COLO668 (cell line): ENCODE measurements at regions not wholly inside any gene's neighbourhood (a gene's known extent, or its start where the extent isn't known, plus 50 kb on each side); places are given as distances from the start of the nearest gene placed in this dataset.
"Not testable (repeated sequence)": the region's sequence is repeated elsewhere in the genome, so short reads cannot be mapped to it uniquely, and the experiment has no call there.

Source experiments
- DNase-seq: peaks from one replicate; lab custom pipeline; 2025; ENCODE audit not compliant: unreplicated experiment; lab: John Stamatoyannopoulos, UW

DNA sequence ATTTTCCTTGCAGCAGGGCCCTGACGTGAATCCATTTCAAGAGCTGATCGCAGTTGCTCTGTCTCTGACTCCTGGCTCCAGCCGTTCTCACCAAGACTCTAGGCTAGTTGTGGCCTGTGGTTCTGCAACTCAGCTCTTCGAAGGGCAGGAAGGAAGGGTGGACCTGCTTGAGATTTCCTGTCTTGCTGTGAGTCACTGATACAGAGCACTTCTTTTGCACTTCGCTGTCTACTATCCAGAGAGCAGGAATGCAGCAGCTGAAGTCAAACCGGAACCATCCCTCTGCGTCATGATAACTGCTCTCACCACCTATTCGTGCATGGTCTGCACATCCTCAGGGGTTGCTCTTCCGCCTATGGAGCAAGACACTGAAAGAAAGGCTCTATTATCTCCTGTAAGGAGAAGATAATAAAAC lies 59.7 kb downstream of the RAP2B start:
- no peak for DNase-seq

DNA sequence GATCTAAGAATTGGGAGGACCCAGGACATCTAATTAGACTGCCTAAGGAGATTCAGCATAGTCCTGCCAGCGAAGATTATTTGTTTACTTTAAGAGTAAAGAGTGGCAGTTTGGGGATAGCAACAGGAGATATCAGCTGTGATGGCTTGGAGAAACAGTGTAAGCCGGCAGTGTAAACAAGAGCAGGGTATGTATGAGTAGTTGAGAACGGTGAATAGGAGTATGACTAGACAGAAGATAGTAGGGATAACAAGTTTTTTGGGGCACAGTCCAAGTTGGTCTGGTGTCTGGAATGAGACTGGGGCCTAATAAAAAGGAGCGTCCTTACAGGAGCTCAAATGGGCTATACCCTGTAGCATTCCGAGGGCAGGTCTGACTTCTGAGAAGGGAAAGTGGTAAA lies 64.9 kb downstream of the RAP2B start:
- not testable (repeated sequence) for DNase-seq

DNA sequence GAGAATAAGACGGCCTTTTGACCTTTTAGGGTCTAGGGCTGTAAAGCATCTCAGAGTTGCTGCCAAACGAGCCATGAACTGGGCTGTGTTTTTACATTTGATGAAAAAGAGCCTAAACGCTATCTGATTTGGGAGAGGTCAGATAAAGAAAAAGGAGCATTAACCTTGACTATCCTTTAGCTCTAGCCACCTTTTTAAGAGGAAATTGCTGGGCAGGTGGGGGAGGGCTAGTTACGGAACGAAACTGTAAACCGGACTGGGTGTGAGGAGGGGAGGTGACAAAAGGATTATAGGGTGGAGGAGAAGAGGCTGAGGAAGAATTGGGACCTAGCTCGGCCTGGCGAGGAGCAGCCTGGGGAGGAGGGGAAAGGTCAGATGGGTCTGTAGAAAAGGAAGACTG lies 68.4 kb downstream of the RAP2B start:
- not testable (repeated sequence) for DNase-seq

DNA sequence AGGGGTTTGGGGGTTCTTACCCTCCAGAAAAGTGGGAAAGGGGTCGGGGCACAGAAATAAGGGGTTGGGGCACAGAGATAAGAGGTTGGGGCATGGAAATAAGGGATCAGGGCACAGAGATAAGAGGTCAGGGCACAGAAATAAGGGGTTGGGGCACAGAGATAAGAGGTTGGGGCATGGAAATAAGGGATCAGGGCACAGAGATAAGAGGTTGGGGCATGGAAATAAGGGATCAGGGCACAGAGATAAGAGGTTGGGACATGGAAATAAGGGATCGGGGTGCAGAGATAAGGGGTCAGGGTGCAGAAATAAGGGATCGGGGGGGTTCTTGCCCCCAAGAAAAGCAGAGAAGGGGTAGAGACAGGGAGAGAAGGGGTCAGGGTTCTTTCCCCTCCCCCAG lies 69.2 kb downstream of the RAP2B start:
- not testable (repeated sequence) for DNase-seq

DNA sequence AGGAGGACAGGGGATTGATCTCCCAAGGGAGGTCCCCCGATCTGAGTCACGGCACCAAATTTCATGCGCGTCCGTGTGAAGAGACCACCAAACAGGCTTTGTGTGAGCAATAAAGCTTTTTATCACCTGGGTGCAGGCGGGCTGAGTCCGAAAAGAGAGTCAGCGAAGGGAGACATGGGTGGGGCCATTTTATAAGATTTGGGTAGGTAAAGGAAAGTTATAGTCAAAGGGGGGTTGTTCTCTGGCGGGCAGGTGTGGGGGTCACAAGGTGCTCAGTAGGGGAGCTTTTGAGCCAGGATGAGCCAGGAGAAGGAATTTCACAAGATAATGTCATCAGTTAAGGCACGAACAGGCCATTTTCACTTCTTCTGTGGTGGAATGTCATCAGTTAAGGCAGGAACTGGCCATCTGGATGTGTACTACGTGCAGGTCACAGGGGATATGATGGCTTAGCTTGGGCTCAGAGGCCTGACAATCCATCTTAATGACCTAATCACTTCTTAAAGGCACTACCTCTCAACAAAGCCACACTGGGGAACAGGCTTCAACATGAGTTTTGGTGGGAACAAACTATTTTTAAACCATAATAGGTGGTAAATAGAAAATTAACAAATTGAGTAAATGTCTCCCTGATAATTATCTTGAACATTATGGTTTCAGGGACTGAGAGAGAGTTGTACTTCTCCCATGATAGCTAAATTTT lies 70.2 kb downstream of the RAP2B start:
- not testable (repeated sequence) for DNase-seq

DNA sequence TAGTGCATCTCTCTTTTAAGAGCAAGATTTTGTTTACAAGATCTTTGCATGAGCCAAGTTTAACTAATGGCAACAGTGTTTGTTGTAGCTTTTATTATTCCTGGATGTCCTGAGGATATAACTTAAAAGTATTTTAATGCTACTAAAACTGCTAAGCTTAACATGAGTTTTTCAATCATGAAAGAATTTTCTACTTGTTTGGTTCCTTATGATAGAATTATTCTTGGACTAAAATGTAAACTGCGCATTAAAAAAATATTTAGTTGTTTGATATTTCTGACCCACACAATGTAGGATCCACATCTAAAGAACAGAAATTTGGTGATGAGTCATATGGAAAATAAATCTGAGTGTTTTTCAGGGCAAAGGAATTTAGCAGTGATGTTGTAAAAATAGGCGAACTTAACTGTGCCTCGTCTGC lies 70.8 kb downstream of the RAP2B start:
- DNase-seq: no peak

DNA sequence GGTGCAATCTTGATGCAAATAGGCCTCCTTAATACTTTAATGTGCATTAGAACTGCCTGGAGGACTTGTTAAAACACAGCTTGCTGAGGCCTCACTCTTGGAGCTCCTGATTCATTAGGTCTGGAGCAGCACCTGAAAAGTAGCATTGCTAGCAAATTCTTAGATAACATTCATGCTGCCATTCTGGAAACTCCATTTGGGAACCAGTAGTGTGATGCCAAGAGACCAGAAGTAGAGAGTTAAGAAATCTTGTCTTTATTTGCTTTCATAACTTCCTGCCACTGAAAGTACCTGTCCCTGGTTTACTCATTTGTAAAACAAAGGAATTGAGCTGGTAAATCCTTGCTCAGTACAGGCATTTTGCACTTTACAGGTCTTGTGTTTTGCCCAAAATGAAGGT lies 72.0 kb downstream of the RAP2B start:
- no peak for DNase-seq

DNA sequence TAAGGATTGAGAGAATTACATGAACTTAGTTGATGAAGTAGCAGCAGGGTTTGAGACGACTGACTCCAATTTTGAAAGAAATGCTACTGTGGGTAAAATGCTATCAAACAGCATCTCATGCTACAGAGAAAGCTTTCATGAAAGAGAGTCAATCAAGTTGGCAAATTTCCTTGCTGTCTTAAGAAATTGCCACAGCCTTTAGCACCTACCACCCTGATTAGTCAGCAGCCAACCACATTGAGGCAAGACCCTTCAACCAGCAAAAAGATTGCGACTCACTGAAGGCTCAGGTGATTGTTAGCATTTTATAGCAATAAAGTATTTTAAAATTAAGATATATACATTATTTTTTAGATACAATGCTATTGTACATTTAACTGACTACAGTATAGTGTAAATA lies 80.9 kb downstream of the RAP2B start:
- no peak for DNase-seq

DNA sequence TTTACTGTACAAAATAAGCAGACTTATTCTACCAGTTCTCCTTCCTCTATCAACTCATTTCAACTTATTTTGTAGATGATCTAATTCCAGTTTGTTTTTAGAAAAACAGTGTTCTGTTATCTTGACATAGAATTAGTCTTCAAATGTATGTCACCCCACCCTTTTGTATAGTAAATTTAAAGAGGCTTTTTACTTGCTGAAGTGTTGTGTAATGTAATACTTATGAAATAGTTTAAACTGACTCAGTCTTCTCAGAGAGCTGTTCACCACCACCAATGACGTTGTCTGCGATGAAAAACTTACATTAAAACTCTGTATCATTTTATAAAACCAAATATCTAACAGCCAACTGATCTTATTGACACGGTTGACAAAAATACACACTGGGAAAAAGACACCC lies 82.9 kb downstream of the RAP2B start:
- no peak for DNase-seq

DNA sequence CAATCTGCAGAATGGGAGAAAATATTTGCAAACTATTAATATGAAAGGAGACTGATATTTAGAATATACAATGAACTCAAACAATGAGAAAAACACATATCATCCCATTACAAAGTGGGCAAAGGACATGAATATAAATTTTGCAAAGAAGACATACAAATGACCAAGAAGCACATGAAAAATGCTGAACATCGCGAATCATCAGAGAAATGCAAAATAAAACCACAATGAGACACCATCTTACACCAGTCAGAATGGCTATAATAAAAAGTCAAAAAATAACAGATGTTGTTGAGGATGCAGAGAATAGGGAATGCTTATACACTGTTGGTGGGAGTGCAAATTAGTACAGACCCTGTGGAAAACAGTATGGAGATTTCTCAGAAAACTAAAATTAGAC lies 83.6 kb downstream of the RAP2B start:
- DNase-seq: no peak

DNA sequence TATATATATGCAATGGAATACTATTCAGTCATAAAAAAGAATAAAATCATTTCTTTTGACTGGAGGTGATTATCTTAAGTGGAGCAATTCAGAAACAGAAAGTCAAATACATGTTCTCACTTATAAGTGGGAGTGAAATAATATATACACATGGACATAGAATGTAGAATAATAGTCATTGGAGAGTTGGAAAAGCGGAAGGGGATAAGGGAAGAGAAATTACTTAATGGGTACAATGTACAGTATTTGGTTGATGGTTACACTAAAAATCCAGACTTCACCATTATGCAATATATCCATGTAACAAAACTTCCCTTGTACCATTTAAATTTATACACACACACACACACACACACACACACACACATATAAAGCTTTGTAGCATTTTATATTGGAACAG lies 84.3 kb downstream of the RAP2B start:
- no peak for DNase-seq

DNA sequence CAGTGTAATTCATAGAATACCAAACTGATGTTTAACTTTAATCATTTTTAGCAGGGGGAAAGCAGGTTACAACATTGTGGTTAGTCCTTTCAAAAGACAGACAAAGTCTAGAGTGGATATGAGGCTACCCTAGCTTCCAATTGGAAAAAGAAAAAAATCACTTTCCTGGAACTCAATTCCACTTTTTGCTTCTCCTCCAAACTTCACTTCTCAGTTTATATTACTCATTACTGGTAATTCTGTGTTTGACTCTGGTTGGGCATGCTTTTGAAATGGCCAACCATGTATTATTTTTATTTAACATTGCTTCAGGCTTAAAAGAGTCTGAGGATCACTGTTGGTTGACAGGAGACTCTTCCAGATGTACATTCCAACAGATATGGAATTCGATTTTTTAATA lies 84.8 kb downstream of the RAP2B start:
- DNase-seq: no peak

DNA sequence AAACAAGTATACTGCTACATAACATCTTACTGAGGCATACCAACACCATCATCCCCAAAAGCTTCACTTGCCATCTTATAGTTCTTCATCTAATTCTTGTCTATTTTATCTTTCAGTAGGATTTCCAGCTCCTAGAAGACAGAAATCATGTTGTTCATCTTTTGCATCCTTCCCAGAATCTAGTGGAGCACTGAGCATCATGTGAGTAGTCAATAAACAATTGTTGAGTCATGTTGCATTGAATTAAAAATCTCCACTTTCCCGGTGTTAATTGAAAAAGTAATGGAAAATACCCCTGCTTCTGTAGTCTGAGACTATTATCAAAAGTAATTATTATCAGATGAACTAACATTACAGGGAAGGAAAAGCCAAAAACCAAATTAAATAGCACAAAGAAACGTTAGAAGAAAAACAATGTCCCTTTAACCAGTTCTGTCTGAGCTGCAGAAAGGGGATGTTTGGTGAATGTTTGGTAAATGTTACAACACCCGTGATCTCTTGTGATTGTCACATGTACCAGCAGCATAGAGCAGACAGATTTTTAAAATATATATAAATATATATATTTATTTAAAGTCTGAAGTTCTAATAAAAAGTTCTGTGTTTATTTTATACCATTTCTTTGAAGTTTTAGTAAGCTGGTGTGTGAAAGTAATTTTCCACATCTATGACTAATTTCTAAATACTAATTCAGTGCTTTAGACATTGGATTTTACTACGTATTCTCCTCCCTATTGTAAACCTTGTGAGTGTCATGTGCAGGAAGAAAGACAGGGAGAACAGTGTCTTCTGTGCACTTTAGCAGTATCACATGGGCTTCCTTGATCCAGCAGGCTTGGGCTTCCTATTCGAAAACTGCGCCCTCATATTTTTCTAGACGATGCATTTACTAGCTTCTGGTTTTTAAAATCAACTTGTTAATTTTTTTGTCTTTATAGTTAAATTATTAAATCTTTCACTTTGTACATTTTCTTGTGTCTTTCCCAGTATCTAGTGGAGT lies 85.6 kb downstream of the RAP2B start:
- DNase-seq: no peak

DNA sequence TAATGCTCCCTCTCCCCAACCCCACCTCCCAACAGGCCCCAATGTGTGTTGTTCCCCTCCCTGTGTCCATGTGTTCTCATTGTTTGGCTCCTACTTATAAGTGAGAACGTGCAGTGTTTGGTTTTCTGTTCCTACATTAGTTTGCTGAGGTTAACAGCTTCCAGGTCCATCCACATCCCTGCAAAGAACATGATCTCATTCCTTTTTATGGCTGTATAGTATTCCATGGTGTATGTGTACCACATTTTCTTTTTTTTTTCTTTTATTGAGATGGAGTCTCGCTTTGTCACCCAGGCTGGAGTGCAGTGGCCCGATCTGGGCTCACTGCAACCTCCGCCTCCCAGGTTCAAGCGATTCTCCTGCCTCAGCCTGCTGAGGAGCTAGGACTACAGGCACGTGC lies 86.8 kb downstream of the RAP2B start:
- DNase-seq: not testable (repeated sequence)

DNA sequence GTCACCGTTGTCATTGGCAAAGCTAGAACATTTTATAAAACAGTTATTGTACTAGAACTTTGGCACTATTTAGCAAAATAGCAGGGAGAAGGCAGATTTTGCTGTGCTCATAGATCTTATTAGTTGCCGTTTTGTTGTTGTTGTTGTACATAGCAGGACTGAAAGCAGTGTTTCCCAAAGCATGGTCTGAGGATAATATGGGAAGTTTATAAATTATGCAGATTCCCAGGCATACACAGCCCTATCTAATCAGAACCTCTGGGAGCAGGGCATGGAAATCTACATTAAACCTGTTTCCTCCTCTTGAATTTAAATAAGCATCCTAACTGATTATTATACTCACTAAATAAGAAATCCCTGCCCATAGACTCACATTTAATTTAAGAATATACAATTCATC lies 87.9 kb downstream of the RAP2B start:
- DNase-seq: no peak

DNA sequence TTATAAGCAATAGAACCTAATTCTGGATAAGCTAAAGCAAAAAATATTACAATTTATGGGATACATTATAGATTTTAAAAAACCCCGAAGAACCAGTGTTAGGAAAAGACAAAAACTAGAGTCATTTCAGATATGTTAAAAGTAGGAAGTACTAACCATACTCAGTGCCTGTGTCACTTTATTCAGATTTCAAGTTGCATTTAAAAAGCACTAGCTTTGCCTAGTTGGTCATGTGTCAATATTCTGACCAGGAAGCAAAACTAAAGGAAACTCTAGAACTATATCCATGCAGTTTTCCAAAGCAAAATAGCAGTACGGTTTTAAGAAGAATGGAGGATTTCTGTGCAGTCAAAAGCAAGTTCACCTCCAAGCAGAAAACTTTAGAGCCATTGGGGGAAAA lies 88.4 kb downstream of the RAP2B start:
- DNase-seq: no peak

DNA sequence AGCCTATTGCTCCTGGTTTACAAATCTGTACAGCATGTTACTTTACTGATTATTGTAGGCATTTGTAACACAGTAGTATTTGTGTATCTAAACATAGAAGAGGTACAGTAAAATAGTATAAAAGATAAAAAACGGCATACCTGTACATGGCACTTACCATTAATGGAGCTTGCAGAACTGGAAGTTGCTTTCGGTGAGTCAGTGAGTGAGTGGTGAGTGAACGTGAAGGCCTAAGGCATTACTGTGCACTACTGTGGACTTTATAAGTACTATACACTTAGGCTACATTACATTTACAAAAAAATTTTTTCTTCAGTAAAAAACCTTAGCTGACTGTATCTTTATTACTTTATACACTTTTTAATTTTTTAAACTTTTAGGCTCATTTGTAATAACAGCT lies 90.9 kb downstream of the RAP2B start:
- no peak for DNase-seq

DNA sequence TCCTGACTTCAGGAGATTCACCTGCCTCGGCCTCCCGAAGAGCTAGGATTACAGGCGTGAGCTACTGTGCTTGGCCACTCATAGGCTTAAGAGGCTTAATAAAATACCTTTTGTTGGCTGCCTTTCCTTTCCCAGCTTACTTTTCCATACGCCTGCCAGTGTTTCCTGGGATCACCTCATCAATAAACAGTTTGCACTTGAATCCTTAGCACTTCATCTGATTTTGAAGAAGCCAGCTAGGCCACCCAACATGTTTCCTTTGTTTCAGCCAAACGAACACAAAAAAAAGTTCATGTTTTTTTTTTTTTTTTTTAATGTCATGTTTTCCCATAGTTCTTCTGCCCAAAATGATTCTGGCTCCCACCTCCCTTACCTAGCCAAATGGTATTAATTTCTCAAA lies 92.3 kb downstream of the RAP2B start:
- no peak for DNase-seq

DNA sequence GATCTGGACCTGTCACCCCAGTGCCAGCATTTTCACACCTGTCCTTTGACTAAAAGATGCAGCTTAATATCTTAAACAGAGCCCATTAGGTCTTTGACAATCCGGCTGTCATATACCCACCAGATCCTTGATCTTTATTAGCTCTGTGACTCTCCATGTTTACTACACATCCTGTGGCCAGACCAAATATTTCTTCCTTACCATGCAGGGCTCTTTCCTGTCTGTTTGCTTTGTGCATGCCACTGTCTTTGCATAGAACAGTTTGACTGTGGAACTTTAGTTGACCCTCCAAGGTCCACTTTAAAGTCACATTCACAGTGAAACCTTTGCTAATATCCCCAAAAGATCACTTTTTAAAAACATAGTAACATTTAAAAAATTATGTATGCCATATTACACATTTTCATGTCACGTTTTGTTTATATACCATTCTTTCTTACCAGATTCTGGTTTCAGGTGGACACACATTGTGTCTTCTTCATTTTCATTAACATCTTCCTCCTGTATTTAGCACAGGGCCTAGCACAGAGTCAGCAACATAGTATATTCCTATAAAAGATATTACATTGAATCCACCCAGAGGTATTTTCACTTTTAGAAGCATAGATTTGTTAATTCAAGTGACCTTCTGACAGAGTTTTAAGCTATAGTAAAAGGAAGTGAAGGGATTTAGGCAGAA lies 95.8 kb downstream of the RAP2B start:
- DNase-seq: no peak

DNA sequence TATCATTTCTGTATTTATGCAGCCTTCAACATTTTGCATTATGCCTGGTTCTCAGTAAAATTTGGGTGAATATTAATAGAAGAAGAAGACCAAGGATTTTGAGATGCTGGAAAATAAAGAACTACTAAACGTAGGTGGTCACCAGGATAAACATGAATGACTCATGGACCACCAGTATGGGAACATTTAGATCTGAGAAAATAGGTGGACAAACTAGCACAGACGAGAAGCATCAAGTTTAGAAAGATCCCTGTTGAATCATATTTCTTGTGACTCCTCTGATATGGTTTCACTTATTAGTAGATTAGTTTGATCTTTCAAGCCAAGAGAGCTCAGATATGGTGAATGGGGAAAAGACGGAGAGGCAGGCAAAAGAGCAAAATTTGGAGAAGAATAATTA lies 97.9 kb downstream of the RAP2B start:
- no peak for DNase-seq

DNA sequence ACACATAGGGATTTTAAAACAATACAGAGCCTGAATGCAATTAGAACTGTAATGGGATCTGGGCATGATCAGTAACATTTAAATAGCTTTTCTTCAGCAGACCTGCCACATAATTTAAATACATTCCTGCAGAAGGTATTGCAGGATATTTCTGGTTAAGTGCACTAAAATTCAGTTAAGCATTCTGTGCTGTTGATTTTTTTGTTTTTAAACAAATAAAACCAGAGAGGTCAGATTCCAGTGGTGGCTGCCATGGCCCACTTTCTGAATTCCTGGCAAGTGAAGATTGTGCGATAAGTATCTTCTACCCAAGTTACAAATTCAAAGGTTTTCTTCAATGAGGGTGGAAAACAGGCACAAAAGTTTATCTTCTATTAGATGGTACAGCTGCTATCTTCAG lies 98.7 kb downstream of the RAP2B start:
- no peak for DNase-seq

DNA sequence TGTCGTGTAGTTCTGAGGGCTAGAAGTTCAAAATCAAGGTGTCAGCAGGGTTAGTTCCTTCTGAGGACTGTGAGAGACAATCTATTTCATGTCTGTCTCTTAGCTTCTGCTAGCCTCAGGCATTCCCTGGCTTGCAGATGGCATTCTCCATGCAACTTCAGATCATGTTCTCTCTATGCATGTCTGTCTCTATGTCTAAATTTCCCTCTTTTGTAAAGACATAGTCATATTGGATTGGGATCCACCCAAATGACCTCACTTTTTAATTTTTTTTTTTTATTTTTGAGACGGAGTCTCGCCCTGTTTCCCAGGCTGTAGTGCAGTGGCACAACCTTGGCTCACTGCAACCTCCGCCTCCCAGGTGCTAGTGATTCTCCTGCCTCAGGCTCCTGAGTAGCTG lies 104.6 kb downstream of the RAP2B start:
- DNase-seq: no peak
